Astrocyte of the cerebellum (primary cell): ENCODE measurements at regions not wholly inside any gene's neighbourhood (a gene's known extent, or its start where the extent isn't known, plus 50 kb on each side); places are given as distances from the start of the nearest gene placed in this dataset.

Experiments used
- DNase-seq: peaks from one replicate; pipeline ENCODE4 v3.0.0-alpha.2; 2011; ENCODE audit warnings: low read depth
- H3K4me3 ChIP-seq: 2 replicates; pipeline ENCODE4 v1.5.1; 2011; ENCODE audit warnings: mild to moderate bottlenecking, low read depth, low read length, moderate library complexity
- in situ Hi-C: cut with HindIII; loops from 2 replicates; pipeline ENCODE4 v1.10.0; 2017; ENCODE audit warnings: low sequenced_read_pairs
- TF ChIP-seq, protein P1 (sequence below): IDR thresholded peaks from 2 replicates; pipeline ENCODE4 v1.5.1; 2012; ENCODE audit warnings: low read length, low read depth, moderate library complexity, mild to moderate bottlenecking; ENCODE audit errors: missing control alignments

DNA sequence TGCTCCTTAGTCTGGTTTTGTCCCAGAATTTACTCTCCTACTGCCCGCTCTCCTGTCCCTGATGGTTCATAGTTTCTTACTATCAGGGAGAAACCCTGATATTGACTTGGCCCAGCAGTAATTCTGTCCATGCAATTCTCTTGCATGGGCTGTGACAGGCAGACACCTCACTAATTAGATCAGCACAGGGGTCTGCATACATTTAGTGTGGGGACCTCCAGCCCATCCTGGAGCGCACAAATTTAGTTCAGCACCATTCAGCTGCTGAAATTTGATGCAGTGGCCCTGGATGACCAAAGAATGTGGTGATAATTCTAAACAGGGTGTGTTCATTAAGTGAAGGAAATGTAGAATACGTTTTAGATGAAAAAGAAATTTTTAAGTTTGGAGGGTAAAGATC lies 555.5 kb upstream of the TBL1XR1 start:
- DNase-seq = no peak
- TF ChIP-seq, protein P1, sequence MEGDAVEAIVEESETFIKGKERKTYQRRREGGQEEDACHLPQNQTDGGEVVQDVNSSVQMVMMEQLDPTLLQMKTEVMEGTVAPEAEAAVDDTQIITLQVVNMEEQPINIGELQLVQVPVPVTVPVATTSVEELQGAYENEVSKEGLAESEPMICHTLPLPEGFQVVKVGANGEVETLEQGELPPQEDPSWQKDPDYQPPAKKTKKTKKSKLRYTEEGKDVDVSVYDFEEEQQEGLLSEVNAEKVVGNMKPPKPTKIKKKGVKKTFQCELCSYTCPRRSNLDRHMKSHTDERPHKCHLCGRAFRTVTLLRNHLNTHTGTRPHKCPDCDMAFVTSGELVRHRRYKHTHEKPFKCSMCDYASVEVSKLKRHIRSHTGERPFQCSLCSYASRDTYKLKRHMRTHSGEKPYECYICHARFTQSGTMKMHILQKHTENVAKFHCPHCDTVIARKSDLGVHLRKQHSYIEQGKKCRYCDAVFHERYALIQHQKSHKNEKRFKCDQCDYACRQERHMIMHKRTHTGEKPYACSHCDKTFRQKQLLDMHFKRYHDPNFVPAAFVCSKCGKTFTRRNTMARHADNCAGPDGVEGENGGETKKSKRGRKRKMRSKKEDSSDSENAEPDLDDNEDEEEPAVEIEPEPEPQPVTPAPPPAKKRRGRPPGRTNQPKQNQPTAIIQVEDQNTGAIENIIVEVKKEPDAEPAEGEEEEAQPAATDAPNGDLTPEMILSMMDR = no peak
- H3K4me3 ChIP-seq = no peak overlapping the region
- in situ Hi-C loops = no loop called here

DNA sequence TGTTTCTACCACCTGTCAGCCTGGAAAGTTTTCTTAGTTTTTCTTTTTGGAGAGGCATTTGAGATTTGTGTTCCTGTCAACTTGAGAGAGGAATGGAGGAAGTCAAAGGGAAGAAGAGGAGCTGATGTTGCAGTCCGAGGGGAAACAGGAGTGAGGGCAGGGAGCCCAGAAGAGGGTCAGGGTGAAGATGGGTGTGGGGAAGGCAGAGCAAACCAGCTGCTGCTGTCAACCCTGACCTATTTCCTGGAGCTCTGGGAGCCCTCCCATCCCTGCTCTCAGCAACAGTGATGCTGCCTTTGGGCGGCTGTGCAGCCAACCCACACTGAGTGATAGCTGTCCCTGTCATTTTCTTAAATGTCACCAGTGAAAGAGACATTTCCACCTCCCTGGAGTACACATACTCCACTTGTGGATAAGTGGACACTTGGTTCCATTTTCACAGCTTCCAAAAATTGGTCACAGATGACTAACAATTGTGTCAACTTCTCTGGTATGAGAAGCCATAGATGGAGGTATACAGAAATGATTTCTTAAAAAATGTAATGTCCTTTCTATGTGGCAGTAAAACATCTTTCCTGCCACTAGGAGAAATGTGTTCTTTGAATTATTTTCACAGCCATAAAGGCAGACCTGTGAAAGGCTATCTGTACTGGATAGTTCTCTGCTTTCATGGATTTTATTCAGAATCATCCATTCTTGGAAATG lies 556.3 kb upstream of the TBL1XR1 start:
- in situ Hi-C loops = no loop called here
- TF ChIP-seq, protein P1 = no peak
- H3K4me3 ChIP-seq = no peak overlapping the region
- DNase-seq = no peak

DNA sequence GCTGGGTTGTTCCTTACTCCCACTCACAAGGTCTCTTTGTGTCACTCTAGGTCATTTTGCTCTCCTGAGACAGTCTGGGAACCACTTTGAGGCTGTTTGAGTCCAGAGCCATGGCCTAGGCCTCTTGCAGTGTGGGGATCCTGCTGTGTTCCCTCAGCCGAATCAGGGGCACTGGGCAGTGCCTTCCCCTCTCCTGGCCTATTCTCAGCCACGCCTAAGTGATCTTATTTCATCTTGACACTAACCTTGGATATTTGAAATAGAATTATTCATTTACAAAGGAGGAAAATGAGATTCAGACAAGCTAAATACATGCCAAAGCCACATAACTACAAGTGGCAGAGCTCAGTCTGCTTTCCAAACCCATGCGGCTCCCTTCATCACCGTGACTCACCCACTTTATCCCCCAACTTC lies 557.2 kb upstream of the TBL1XR1 start:
- H3K4me3 ChIP-seq = no peak overlapping the region
- TF ChIP-seq, protein P1 = no peak
- in situ Hi-C loops = no loop called here
- no peak for DNase-seq

DNA sequence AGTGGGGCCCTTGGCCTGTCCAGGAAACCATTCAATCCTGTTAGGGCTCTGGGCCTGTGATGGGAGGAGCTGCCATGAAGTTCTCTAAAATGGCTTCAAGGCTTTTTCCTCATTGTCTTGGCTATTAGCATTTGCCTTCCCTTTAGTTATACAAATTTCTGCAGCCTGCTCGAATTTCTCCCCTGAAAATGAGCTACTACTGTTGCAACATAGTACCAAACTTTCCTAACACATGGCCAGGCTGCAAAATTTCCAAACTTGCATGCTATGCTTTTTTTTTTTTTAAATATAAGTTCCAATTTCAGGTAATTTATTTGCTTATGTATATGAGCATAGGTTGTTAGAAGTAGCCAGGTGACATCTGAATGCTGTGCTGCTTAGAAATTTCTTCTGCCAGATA lies 560.8 kb upstream of the TBL1XR1 start:
- no peak for DNase-seq
- TF ChIP-seq, protein P1 = no peak
- H3K4me3 ChIP-seq = no peak overlapping the region
- in situ Hi-C loops = no loop called here

DNA sequence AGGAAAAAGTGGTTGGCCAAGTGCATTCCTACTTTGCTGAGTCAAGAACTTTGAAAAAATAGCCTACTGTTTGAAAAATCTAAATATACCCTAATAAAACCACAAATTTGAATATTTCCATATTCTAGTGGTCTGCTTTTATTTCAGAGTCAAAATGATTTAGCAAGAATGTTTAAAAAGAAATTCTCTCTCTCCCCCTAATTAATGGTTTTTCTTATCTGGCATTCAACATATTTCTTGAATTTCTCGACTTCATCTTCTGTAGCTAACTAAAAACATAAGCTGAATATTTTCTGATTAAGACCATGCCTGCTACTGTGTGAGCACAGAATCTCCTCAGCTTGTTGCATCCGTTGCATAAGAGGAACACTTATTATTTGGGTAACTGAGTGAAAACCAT lies 563.5 kb upstream of the TBL1XR1 start:
- TF ChIP-seq, protein P1 = no peak
- in situ Hi-C loops = no loop called here

DNA sequence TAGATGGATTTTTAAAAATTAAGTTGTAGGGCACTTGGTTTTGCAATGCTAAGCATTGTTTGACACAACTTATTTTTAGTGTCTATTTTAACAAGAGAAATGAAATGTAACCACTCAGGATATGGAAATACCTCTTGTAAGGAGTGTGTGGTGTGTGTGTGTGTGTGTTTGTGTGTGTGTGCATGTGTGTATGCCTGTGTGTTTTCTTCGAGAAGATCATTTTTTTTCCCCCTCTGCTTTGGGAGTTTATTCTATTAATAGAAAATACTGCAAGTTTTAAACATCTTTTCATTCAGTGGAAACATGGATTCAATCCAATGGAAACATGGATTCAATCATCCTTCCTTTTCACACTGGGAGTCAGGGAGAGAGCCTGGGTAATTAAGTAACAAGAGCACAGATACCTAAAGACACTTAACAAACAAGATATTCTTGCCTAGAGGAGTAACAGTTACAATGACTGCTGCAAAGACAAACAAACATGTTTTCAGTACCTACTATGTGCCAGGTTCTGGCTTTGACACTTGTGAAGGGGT lies 567.2 kb upstream of the TBL1XR1 start:
- no peak for DNase-seq
- H3K4me3 ChIP-seq = no peak overlapping the region
- in situ Hi-C loops = no loop called here
- TF ChIP-seq, protein P1 = no peak

More for the DNA sequence above, 563.5 kb upstream of the TBL1XR1 start:
- peak; percentile 56 for DNase-seq
- no peak overlapping the region for H3K4me3 ChIP-seq
